ENCODE measurements at regions not wholly inside any gene's neighbourhood (a gene's known extent, or its start where the extent isn't known, plus 50 kb on each side); places are given as distances from the start of the nearest gene placed in this dataset.

DNA sequence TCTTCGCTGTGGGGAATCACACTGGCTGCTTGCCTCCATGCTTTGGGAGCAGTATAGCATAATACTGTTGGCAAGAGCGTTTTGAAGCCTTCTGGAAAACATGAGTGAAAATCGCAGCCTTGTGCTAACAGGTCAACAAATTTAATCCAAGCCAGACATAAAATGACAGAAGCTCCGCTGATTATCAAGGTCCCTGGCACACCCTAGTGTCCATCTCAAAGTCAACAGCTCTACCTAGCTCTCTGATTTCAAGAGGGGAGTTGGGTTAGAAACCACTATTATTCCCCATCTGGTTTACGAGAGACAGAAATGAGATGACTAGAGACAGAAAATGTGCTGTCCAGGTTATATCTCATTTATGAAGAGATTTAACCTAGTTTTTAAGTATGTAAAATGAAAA, 73.6 kb upstream of the MDFIC2 start:
- TF ChIP-seq TCF12 (IDR thresholded peaks at IDR 0.05; ENCODE audit: low read depth) (no peak), YY1 (IDR thresholded peaks at IDR 0.05; ENCODE audit: low read depth) (no peak), CREB1 (IDR thresholded peaks at IDR 0.05; ENCODE audit: low read depth) (no peak), TAF1 (IDR thresholded peaks at IDR 0.05; ENCODE audit: low read depth) (no peak), ZBTB7A (IDR thresholded peaks at IDR 0.05; ENCODE audit: low read depth) (no peak), CEBPB (IDR thresholded peaks at IDR 0.05) (no peak), RAD21 (IDR thresholded peaks at IDR 0.05; ENCODE audit: low read depth) (no peak), FOXM1 (IDR thresholded peaks at IDR 0.05; ENCODE audit: borderline replicate concordance, low read depth) (no peak), TEAD4 (IDR thresholded peaks at IDR 0.05) (no peak), NFIC (IDR thresholded peaks at IDR 0.05) (no peak), EGR1 (IDR thresholded peaks at IDR 0.05) (no peak), EP300 (IDR thresholded peaks at IDR 0.05; ENCODE audit: borderline replicate concordance) (no peak)
- TF ChIP-seq, protein P1, sequence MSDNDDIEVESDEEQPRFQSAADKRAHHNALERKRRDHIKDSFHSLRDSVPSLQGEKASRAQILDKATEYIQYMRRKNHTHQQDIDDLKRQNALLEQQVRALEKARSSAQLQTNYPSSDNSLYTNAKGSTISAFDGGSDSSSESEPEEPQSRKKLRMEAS (IDR thresholded peaks at IDR 0.05) = no peak
- TF ChIP-seq, protein P2, sequence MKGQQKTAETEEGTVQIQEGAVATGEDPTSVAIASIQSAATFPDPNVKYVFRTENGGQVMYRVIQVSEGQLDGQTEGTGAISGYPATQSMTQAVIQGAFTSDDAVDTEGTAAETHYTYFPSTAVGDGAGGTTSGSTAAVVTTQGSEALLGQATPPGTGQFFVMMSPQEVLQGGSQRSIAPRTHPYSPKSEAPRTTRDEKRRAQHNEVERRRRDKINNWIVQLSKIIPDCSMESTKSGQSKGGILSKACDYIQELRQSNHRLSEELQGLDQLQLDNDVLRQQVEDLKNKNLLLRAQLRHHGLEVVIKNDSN (IDR thresholded peaks at IDR 0.05) = no peak
- TF ChIP-seq, protein P3, sequence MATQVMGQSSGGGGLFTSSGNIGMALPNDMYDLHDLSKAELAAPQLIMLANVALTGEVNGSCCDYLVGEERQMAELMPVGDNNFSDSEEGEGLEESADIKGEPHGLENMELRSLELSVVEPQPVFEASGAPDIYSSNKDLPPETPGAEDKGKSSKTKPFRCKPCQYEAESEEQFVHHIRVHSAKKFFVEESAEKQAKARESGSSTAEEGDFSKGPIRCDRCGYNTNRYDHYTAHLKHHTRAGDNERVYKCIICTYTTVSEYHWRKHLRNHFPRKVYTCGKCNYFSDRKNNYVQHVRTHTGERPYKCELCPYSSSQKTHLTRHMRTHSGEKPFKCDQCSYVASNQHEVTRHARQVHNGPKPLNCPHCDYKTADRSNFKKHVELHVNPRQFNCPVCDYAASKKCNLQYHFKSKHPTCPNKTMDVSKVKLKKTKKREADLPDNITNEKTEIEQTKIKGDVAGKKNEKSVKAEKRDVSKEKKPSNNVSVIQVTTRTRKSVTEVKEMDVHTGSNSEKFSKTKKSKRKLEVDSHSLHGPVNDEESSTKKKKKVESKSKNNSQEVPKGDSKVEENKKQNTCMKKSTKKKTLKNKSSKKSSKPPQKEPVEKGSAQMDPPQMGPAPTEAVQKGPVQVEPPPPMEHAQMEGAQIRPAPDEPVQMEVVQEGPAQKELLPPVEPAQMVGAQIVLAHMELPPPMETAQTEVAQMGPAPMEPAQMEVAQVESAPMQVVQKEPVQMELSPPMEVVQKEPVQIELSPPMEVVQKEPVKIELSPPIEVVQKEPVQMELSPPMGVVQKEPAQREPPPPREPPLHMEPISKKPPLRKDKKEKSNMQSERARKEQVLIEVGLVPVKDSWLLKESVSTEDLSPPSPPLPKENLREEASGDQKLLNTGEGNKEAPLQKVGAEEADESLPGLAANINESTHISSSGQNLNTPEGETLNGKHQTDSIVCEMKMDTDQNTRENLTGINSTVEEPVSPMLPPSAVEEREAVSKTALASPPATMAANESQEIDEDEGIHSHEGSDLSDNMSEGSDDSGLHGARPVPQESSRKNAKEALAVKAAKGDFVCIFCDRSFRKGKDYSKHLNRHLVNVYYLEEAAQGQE (IDR thresholded peaks at IDR 0.05; ENCODE audit: low read depth) = no peak

DNA sequence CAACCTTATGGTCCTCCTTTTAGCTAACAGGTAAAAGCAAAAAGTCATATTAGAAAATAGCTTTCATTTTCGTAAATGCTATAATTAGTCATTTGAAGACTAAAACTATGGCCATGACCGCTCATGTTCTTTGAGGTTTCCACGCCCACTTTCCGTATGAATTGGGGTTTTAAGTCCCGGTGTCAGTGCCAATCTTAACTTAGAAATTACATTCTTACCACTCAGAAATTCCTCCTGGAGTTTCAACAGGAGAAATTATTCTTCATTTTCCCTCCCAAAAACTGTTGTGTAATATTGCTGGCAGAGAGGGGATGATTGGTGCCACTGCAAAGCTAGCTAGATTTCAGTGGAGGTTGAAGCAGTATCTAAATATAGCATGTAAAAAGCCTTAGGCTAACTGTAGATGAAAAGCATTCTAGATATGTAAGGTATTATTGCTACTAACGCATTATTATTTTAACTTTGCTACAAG, 71.0 kb upstream of the MDFIC2 start:
- TF ChIP-seq YY1 (IDR thresholded peaks at IDR 0.05; ENCODE audit: low read depth) (no peak), TCF12 (IDR thresholded peaks at IDR 0.05; ENCODE audit: low read depth) (no peak), EGR1 (IDR thresholded peaks at IDR 0.05) (no peak), RAD21 (IDR thresholded peaks at IDR 0.05; ENCODE audit: low read depth) (no peak), CREB1 (IDR thresholded peaks at IDR 0.05; ENCODE audit: low read depth) (no peak)
- TF ChIP-seq, protein P3 (IDR thresholded peaks at IDR 0.05; ENCODE audit: low read depth) = no peak
- TF ChIP-seq, protein P1 (IDR thresholded peaks at IDR 0.05) = no peak

DNA sequence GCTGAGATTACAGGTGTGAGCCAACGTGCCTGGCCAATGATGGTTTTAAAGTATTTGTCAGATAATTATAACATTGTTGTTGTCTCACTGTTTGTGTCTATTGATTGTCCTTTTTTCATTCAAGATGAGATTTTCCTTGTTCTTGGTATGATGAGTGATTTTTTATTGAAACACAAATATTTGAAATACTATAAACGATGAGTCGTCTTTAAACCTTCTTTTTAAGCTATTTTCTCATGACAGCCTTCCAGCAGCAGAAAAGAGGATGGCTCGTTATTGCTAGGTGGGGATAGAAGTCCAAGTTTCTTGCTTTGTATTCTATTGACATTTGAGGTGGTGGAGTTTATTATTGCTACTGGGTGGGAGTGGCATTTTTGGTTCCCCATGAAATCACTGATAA, 61.7 kb upstream of the MDFIC2 start:
- TF ChIP-seq, protein P3 (IDR thresholded peaks at IDR 0.05; ENCODE audit: low read depth) = no peak
